GM21367 (cell line): ENCODE measurements at regions not wholly inside any gene's neighbourhood (a gene's known extent, or its start where the extent isn't known, plus 50 kb on each side); places are given as distances from the start of the nearest gene placed in this dataset.

Experiments
- ATAC-seq: cut with Tn5 transposase; IDR thresholded peaks from one replicate; pipeline ENCODE4 v1.9.1; 2021; ENCODE audit not compliant: unreplicated experiment

GRCh38 chr18:10207682-10208345, 246.6 kb upstream of the APCDD1 start:
- no peak for ATAC-seq

- ATAC-seq, result no peak
Observed at GRCh38 chr18:10209302-10209701, 245.1 kb upstream of the APCDD1 start.

GRCh38 chr18:10210057-10210633, 244.3 kb upstream of the APCDD1 start:
- no peak for ATAC-seq

- peak; percentile 89 for ATAC-seq
Observed at GRCh38 chr18:10213526-10213925, 240.9 kb upstream of the APCDD1 start.

GRCh38 chr18:10215446-10215845, 239.0 kb upstream of the APCDD1 start:
- no peak for ATAC-seq

- ATAC-seq, result no peak
Observed at GRCh38 chr18:10216791-10217190, 237.6 kb upstream of the APCDD1 start.

GRCh38 chr18:10217211-10217610, 237.2 kb upstream of the APCDD1 start:
- ATAC-seq, result no peak

GRCh38 chr18:10225300-10225699, 229.1 kb upstream of the APCDD1 start:
- ATAC-seq, result no peak

- ATAC-seq, result no peak
Observed at GRCh38 chr18:10226971-10227370, 227.5 kb upstream of the APCDD1 start.

- ATAC-seq, result no peak
Observed at GRCh38 chr18:10228326-10228725, 226.1 kb upstream of the APCDD1 start.

- ATAC-seq, result no peak
Observed at GRCh38 chr18:10229458-10229857, 225.0 kb upstream of the APCDD1 start.

GRCh38 chr18:10230072-10230471, 224.4 kb upstream of the APCDD1 start:
- no peak for ATAC-seq

- ATAC-seq, result no peak
Observed at GRCh38 chr18:10231220-10231619, 223.2 kb upstream of the APCDD1 start.

GRCh38 chr18:10232062-10232461, 222.4 kb upstream of the APCDD1 start:
- no peak for ATAC-seq

- no peak for ATAC-seq
Observed at GRCh38 chr18:10233082-10233875, 221.2 kb upstream of the APCDD1 start.

- no peak for ATAC-seq
Observed at GRCh38 chr18:10234281-10234680, 220.2 kb upstream of the APCDD1 start.

GRCh38 chr18:10234912-10235660, 219.3 kb upstream of the APCDD1 start:
- no peak for ATAC-seq

- no peak for ATAC-seq
Observed at GRCh38 chr18:10235661-10235952, 218.8 kb upstream of the APCDD1 start.

GRCh38 chr18:10239103-10239502, 215.3 kb upstream of the APCDD1 start:
- no peak for ATAC-seq

GRCh38 chr18:10239991-10240634, 214.3 kb upstream of the APCDD1 start:
- no peak for ATAC-seq

GRCh38 chr18:10240973-10241372, 213.5 kb upstream of the APCDD1 start:
- no peak for ATAC-seq
